ENCODE measurements at regions not wholly inside any gene's neighbourhood (a gene's known extent, or its start where the extent isn't known, plus 50 kb on each side); places are given as distances from the start of the nearest gene placed in this dataset.

- H3K4me1 ChIP-seq (ENCODE audit: control insufficient read depth in 4 of 4, insufficient read depth in 4 of 4, low read length in 3 of 4), result no peaks in the 10 kb centered on the region
- TF ChIP-seq EGR1 (IDR thresholded peaks at IDR 0.05; ENCODE audit: low read depth in 2 of 2) (no peak), HNF4G (IDR thresholded peaks at IDR 0.05) (no peak)
- 76% methylated on average over 6 of the region's 6 CpGs for WGBS
- H3K9ac ChIP-seq (ENCODE audit: low read depth in 1 of 2, low read length in 2 of 2), result no peak overlapping the region
- H3K27ac ChIP-seq (ENCODE audit: low read depth in 1 of 2, low read length in 2 of 2), result no peak overlapping the region
- no peaks in the 10 kb centered on the region for H3K27me3 ChIP-seq (ENCODE audit: control insufficient read depth in 4 of 4, insufficient read depth in 4 of 4, low read length in 3 of 4)
- H3K36me3 ChIP-seq (ENCODE audit: control insufficient read depth in 4 of 4, insufficient read depth in 3 of 4, low read depth in 1 of 4, low read length in 3 of 4), result no peaks in the 10 kb centered on the region
- no peak overlapping the region for H3K4me3 ChIP-seq (ENCODE audit: low read depth in 1 of 3, low read length in 3 of 3)
- no peaks in the 10 kb centered on the region for H3K9me3 ChIP-seq (ENCODE audit: control insufficient read depth in 4 of 4, low read length in 3 of 4)
- no peak for DNase-seq (ENCODE audit: low spot score)
These were observed 102.0 kb upstream of the ARMC3 start for GRCh38 chr10:22825841-22826240.

GRCh38 chr10:22824984-22825383 lies 102.9 kb upstream of the ARMC3 start:
- Histone ChIP-seq H3K4me3 (ENCODE audit: low read depth in 1 of 3, low read length in 3 of 3) (no peak overlapping the region), H3K9me3 (ENCODE audit: control insufficient read depth in 4 of 4, low read length in 3 of 4) (no peaks in the 10 kb centered on the region), H3K27me3 (ENCODE audit: control insufficient read depth in 4 of 4, insufficient read depth in 4 of 4, low read length in 3 of 4) (no peaks in the 10 kb centered on the region), H3K27ac (ENCODE audit: low read depth in 1 of 2, low read length in 2 of 2) (no peak overlapping the region), H3K4me1 (ENCODE audit: control insufficient read depth in 4 of 4, insufficient read depth in 4 of 4, low read length in 3 of 4) (no peaks in the 10 kb centered on the region), H3K36me3 (ENCODE audit: control insufficient read depth in 4 of 4, insufficient read depth in 3 of 4, low read depth in 1 of 4, low read length in 3 of 4) (no peaks in the 10 kb centered on the region), H3K9ac (ENCODE audit: low read depth in 1 of 2, low read length in 2 of 2) (no peak overlapping the region)
- TF ChIP-seq SP1 (IDR thresholded peaks at IDR 0.05), result no peak
- TF ChIP-seq, protein P1, sequence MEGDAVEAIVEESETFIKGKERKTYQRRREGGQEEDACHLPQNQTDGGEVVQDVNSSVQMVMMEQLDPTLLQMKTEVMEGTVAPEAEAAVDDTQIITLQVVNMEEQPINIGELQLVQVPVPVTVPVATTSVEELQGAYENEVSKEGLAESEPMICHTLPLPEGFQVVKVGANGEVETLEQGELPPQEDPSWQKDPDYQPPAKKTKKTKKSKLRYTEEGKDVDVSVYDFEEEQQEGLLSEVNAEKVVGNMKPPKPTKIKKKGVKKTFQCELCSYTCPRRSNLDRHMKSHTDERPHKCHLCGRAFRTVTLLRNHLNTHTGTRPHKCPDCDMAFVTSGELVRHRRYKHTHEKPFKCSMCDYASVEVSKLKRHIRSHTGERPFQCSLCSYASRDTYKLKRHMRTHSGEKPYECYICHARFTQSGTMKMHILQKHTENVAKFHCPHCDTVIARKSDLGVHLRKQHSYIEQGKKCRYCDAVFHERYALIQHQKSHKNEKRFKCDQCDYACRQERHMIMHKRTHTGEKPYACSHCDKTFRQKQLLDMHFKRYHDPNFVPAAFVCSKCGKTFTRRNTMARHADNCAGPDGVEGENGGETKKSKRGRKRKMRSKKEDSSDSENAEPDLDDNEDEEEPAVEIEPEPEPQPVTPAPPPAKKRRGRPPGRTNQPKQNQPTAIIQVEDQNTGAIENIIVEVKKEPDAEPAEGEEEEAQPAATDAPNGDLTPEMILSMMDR (IDR thresholded peaks at IDR 0.05; ENCODE audit: low read depth, low read length, missing input control), result no peak
- no peak for TF ChIP-seq HNF4A (conservative IDR thresholded peaks at IDR 0.05)
- TF ChIP-seq JUND (IDR thresholded peaks at IDR 0.05), result no peak
- TF ChIP-seq HNF4G (IDR thresholded peaks at IDR 0.05), result no peak
- TF ChIP-seq ATF3 (IDR thresholded peaks at IDR 0.05), result no peak
- TF ChIP-seq RXRA (IDR thresholded peaks at IDR 0.05), result no peak
- TF ChIP-seq, protein P2, sequence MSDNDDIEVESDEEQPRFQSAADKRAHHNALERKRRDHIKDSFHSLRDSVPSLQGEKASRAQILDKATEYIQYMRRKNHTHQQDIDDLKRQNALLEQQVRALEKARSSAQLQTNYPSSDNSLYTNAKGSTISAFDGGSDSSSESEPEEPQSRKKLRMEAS (IDR thresholded peaks at IDR 0.05), result no peak
- no peak for TF ChIP-seq EGR1 (IDR thresholded peaks at IDR 0.05; ENCODE audit: low read depth in 2 of 2)
- TF ChIP-seq FOXA1 (IDR thresholded peaks at IDR 0.05), result no peak
- no peak for TF ChIP-seq TAF1 (conservative IDR thresholded peaks at IDR 0.05)
- no peak for TF ChIP-seq ZBTB33 (IDR thresholded peaks at IDR 0.05)
- no peak for TF ChIP-seq NR2F2 (IDR thresholded peaks at IDR 0.05)
- no peak for TF ChIP-seq FOXA2 (IDR thresholded peaks at IDR 0.05)
- WGBS, result 89% methylated on average over 3 of the region's 3 CpGs
- DNase-seq (ENCODE audit: low spot score), result no peak

GRCh38 chr10:22824520-22824919 lies 103.3 kb upstream of the ARMC3 start:
- DNase-seq (ENCODE audit: low spot score), result no peak
- H3K4me1 ChIP-seq (ENCODE audit: control insufficient read depth in 4 of 4, insufficient read depth in 4 of 4, low read length in 3 of 4), result no peaks in the 10 kb centered on the region
- WGBS, result 83% methylated on average over 3 of the region's 3 CpGs
- TF ChIP-seq RXRA (IDR thresholded peaks at IDR 0.05) (no peak), RAD21 (IDR thresholded peaks at IDR 0.05) (no peak), HNF4A (conservative IDR thresholded peaks at IDR 0.05) (no peak), TAF1 (conservative IDR thresholded peaks at IDR 0.05) (no peak)
- no peaks in the 10 kb centered on the region for H3K9me3 ChIP-seq (ENCODE audit: control insufficient read depth in 4 of 4, low read length in 3 of 4)
- no peak overlapping the region for H3K27ac ChIP-seq (ENCODE audit: low read depth in 1 of 2, low read length in 2 of 2)
- no peaks in the 10 kb centered on the region for H3K27me3 ChIP-seq (ENCODE audit: control insufficient read depth in 4 of 4, insufficient read depth in 4 of 4, low read length in 3 of 4)
- no peak overlapping the region for H3K4me3 ChIP-seq (ENCODE audit: low read depth in 1 of 3, low read length in 3 of 3)
- no peak overlapping the region for H3K9ac ChIP-seq (ENCODE audit: low read depth in 1 of 2, low read length in 2 of 2)
- H3K36me3 ChIP-seq (ENCODE audit: control insufficient read depth in 4 of 4, insufficient read depth in 3 of 4, low read depth in 1 of 4, low read length in 3 of 4), result no peaks in the 10 kb centered on the region
